ENCODE measurements at regions not wholly inside any gene's neighbourhood (a gene's known extent, or its start where the extent isn't known, plus 50 kb on each side); places are given as distances from the start of the nearest gene placed in this dataset.

DNA sequence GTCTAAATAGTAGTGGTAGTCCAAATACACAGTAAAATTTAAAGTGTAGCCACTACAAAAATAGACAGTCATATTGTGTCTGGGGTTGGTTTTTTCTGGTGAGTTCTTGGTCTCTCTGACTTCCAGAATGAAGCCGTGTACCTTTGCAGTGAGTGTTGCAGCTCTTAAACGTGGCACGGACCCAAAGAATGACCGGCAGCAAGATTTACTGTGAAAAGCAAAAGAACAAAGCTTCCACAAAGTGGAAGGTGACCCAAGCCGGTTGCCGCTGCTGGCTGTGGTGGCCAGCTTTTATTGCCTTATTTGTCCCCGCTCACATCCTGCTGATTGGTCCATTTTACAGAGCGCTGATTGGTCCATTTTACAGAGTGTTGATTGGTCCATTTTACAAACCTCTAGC is 188.7 kb downstream of the ZNF608 start:
- no peak for ATAC-seq (ENCODE audit: insufficient number of reproducible peaks, low FRiP score, low read depth)
- Histone ChIP-seq H3K27ac (no peak overlapping the region), H3K27me3 (replicated peaks; ENCODE audit: insufficient read depth) (no peaks in the 10 kb centered on the region), H3K9me3 (no peaks in the 10 kb centered on the region), H3K4me1 (ENCODE audit: control insufficient read depth in 1 of 2, low read depth in 2 of 2) (no peaks in the 10 kb centered on the region), H3K36me3 (no peaks in the 10 kb centered on the region), H3K4me3 (no peak overlapping the region)
- DNase-seq (ENCODE audit: low spot score), result no peak
- TF ChIP-seq, protein P1, sequence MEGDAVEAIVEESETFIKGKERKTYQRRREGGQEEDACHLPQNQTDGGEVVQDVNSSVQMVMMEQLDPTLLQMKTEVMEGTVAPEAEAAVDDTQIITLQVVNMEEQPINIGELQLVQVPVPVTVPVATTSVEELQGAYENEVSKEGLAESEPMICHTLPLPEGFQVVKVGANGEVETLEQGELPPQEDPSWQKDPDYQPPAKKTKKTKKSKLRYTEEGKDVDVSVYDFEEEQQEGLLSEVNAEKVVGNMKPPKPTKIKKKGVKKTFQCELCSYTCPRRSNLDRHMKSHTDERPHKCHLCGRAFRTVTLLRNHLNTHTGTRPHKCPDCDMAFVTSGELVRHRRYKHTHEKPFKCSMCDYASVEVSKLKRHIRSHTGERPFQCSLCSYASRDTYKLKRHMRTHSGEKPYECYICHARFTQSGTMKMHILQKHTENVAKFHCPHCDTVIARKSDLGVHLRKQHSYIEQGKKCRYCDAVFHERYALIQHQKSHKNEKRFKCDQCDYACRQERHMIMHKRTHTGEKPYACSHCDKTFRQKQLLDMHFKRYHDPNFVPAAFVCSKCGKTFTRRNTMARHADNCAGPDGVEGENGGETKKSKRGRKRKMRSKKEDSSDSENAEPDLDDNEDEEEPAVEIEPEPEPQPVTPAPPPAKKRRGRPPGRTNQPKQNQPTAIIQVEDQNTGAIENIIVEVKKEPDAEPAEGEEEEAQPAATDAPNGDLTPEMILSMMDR (IDR thresholded peaks at IDR 0.05), result no peak

DNA sequence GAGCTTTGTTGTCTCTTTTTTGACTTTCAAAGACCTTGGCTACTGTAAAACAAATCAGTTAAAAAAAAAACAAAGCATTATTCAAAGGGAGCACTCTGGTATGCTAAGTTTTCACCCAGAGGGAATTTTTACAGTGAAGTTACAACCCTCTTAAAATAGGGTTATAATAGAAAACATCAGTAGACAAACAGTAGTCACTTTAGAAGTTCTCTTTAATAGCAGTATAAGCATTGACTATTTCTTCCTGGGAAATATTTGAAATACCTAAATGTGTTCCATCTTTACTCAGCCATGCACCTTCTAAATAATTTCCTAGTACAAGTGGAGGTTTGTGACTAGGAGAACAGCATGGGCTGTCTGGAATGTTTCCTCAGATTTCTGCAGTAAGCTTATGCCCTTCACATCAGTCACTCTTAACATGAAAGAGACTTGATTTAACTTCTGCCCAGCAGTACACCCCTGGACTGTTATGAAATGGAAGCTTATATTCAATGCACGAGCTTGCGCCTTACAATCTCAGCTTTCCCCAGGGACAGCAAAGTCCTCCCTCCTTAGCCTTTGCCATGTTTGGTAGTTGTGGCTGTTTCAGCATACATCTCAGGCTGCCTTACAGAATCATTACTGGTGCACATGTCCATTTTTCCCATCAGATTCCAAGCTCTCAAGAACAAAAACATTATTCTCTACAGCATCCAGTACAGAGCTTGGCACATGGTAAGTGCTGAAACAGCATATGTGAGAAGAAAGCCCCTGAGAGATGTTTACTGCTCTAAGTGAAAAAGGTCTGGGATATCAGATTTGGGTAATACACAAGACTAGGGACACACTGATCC is 191.5 kb downstream of the ZNF608 start:
- no peaks in the 10 kb centered on the region for H3K36me3 ChIP-seq
- no peak for DNase-seq (ENCODE audit: low spot score)
- TF ChIP-seq, protein P1 (IDR thresholded peaks at IDR 0.05), result no peak
- H3K4me3 ChIP-seq, result no peak overlapping the region
- no peak for ATAC-seq (ENCODE audit: insufficient number of reproducible peaks, low FRiP score, low read depth)
- H3K9me3 ChIP-seq, result no peaks in the 10 kb centered on the region
- H3K4me1 ChIP-seq (ENCODE audit: control insufficient read depth in 1 of 2, low read depth in 2 of 2), result no peaks in the 10 kb centered on the region
- H3K27ac ChIP-seq, result no peak overlapping the region
- no peaks in the 10 kb centered on the region for H3K27me3 ChIP-seq (replicated peaks; ENCODE audit: insufficient read depth)

DNA sequence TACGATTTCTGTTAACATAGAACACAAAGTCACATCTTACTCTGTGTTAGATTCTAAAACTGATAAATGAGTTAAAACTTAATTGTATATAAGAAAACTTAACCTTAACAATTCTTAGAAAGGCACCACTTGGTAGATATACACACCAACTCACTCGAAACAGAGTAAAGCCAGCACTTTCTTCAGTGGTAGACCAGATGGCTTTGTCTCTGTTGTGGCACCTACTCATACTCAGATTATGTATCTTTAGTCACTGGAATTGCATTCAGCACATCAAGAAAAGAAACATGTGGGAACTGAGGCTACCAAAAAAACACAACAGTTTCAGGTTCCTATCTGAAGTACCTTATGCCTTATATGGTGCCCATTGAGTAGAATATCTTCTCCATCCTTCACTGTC is 192.5 kb downstream of the ZNF608 start:
- ATAC-seq (ENCODE audit: insufficient number of reproducible peaks, low FRiP score, low read depth), result no peak
- H3K4me1 ChIP-seq (ENCODE audit: control insufficient read depth in 1 of 2, low read depth in 2 of 2), result no peaks in the 10 kb centered on the region
- no peaks in the 10 kb centered on the region for H3K27me3 ChIP-seq (replicated peaks; ENCODE audit: insufficient read depth)
- no peaks in the 10 kb centered on the region for H3K9me3 ChIP-seq
- TF ChIP-seq, protein P1 (IDR thresholded peaks at IDR 0.05), result no peak
- no peaks in the 10 kb centered on the region for H3K36me3 ChIP-seq
- no peak overlapping the region for H3K4me3 ChIP-seq
- no peak for DNase-seq (ENCODE audit: low spot score)
- no peak overlapping the region for H3K27ac ChIP-seq

DNA sequence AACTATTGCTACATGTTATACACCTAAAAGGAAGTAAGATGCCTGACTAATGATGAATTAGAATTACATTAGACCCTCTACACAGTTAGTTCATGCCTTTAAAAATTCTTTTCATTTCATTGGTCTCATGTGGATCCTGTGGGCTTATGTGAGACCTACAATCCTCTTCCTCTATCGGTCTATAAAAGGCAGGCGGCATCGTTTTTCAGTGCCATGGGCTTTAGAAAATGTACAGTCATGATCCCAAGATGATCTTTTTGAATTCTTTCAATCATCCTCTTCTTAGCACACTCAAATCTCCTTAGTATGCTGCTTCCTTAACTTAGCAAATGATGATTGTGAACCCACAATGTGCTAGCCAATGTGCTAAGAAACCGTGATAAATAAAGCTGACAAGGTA is 193.9 kb downstream of the ZNF608 start:
- Histone ChIP-seq H3K4me1 (ENCODE audit: control insufficient read depth in 1 of 2, low read depth in 2 of 2) (no peaks in the 10 kb centered on the region), H3K9me3 (no peaks in the 10 kb centered on the region), H3K27me3 (replicated peaks; ENCODE audit: insufficient read depth) (no peaks in the 10 kb centered on the region), H3K36me3 (no peaks in the 10 kb centered on the region), H3K4me3 (no peak overlapping the region), H3K27ac (no peak overlapping the region)
- DNase-seq (ENCODE audit: low spot score), result no peak
- TF ChIP-seq, protein P1 (IDR thresholded peaks at IDR 0.05), result no peak
- no peak for ATAC-seq (ENCODE audit: insufficient number of reproducible peaks, low FRiP score, low read depth)

DNA sequence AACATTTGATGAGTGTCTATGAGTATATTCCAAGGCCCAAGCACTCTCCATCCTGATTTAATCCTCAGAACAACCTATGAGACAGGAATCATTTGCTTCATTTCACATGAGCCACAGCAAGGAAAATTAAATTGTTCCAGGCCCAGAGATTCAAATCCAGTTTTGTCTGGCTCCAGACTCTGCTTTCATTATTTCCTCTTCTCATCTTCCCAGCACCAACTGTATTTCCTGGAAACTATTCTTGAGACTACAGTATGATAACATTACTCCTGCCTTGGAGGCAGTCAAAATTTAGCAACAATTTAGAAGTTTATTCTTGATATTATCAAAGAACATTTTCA is 194.5 kb downstream of the ZNF608 start:
- TF ChIP-seq, protein P1 (IDR thresholded peaks at IDR 0.05), result no peak
- no peak for ATAC-seq (ENCODE audit: insufficient number of reproducible peaks, low FRiP score, low read depth)
- Histone ChIP-seq H3K9me3 (no peaks in the 10 kb centered on the region), H3K27me3 (replicated peaks; ENCODE audit: insufficient read depth) (no peaks in the 10 kb centered on the region), H3K4me3 (no peak overlapping the region), H3K36me3 (no peaks in the 10 kb centered on the region), H3K4me1 (ENCODE audit: control insufficient read depth in 1 of 2, low read depth in 2 of 2) (no peaks in the 10 kb centered on the region), H3K27ac (no peak overlapping the region)
- no peak for DNase-seq (ENCODE audit: low spot score)

Measured in thoracic aorta (tissue), 2 donors.